HEK293T (cell line): ENCODE measurements at regions not wholly inside any gene's neighbourhood (a gene's known extent, or its start where the extent isn't known, plus 50 kb on each side); places are given as distances from the start of the nearest gene placed in this dataset.

Experiments used
- FOXK2 ChIP-seq: fragments of 450-650 bp; IDR thresholded peaks from 2 replicates; pipeline ENCODE4 v1.6.1; 2016; ENCODE audit warnings: mild to moderate bottlenecking
- SP1 ChIP-seq: fragments of 450-650 bp; IDR thresholded peaks from 2 replicates; pipeline ENCODE4 v1.6.1; 2017
- SUZ12 ChIP-seq: fragments of 450-650 bp; IDR thresholded peaks from 2 replicates; pipeline ENCODE4 v1.6.1; 2016; ENCODE audit warnings: mild to moderate bottlenecking
- TARDBP ChIP-seq: fragments of 450-650 bp; IDR thresholded peaks from 2 replicates; pipeline ENCODE4 v1.6.1; 2016
- TF ChIP-seq, protein P1 (sequence below): fragments of 450-650 bp; IDR thresholded peaks from 2 replicates; pipeline ENCODE4 v1.6.1; 2016

DNA sequence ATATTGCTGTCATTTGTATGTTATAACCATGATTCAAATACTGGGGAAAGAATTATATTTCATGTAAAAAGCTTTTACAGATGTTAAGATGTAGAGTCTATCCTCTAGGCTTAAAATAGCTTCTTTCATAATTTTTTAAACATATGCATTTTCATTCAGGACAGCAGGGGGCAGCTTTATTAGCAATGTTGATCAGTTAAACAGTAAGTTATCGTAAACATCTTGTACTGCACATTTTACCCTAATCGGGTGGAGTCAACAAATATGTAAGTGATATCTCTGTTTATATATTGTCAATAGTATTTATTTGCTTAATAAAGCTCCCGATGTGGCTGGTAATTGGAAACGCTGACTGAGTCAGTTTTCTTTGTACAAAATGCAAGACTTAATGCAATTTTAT, 142.5 kb upstream of the MED14 start:
- TF ChIP-seq FOXK2 (no peak), TARDBP (no peak), SUZ12 (no peak), SP1 (no peak)
- TF ChIP-seq, protein P1, sequence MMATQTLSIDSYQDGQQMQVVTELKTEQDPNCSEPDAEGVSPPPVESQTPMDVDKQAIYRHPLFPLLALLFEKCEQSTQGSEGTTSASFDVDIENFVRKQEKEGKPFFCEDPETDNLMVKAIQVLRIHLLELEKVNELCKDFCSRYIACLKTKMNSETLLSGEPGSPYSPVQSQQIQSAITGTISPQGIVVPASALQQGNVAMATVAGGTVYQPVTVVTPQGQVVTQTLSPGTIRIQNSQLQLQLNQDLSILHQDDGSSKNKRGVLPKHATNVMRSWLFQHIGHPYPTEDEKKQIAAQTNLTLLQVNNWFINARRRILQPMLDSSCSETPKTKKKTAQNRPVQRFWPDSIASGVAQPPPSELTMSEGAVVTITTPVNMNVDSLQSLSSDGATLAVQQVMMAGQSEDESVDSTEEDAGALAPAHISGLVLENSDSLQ = no peak
